Fibroblast of upper back skin (primary cell): ENCODE measurements at regions not wholly inside any gene's neighbourhood (a gene's known extent, or its start where the extent isn't known, plus 50 kb on each side); places are given as distances from the start of the nearest gene placed in this dataset.
A peak's percentile ranks its signal among the peaks of the same experiment; 100 is the strongest.
"Not testable (repeated sequence)": the region's sequence is repeated elsewhere in the genome, so short reads cannot be mapped to it uniquely, and the experiment has no call there.

Source experiments
- DNase-seq: peaks from one replicate; pipeline ENCODE4 v3.0.0-alpha.2; 2013

- no peak for DNase-seq
Measured at GRCh38 chr10:118953598-118954393, 75.7 kb upstream of the NANOS1 start.

GRCh38 chr10:118955531-118955930, 74.0 kb upstream of the NANOS1 start:
- DNase-seq, result no peak

GRCh38 chr10:118955951-118956801, 73.3 kb upstream of the NANOS1 start:
- no peak for DNase-seq

DNA sequence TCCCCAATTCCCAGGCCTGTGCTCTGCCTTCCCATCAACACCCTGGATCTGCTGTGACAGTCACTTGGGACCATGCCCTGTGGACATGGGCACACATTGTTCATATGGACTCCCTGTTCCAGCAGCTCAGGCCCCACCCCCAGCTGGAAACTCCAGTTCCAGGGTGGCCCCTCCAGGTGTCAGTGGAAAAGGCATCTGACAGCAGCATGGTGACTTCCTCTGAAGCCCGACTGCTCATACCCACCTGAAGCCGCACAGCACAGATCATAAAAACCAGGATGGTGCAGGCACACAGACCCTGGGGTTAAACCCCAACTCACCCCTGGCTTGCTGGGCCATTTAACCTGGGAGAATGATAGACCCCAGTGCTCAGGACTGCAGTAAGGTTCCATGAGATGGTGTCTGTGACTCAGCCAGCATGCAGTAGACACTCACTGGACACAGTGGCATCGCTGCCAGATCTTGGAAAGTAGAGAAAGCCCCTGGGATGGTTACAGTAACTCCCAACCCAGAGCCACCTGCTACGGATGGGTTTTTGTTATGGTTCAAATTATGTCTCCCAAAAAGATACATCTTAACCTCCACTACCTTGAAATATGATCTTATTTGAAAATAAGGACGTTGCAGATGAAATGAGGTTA, 72.6 kb upstream of the NANOS1 start:
- no peak for DNase-seq

GRCh38 chr10:118957443-118957825, 72.1 kb upstream of the NANOS1 start:
- no peak for DNase-seq

- DNase-seq, result no peak
Measured at GRCh38 chr10:118957966-118958365, 71.5 kb upstream of the NANOS1 start.

GRCh38 chr10:118958559-118958958, 71.0 kb upstream of the NANOS1 start:
- no peak for DNase-seq

DNA sequence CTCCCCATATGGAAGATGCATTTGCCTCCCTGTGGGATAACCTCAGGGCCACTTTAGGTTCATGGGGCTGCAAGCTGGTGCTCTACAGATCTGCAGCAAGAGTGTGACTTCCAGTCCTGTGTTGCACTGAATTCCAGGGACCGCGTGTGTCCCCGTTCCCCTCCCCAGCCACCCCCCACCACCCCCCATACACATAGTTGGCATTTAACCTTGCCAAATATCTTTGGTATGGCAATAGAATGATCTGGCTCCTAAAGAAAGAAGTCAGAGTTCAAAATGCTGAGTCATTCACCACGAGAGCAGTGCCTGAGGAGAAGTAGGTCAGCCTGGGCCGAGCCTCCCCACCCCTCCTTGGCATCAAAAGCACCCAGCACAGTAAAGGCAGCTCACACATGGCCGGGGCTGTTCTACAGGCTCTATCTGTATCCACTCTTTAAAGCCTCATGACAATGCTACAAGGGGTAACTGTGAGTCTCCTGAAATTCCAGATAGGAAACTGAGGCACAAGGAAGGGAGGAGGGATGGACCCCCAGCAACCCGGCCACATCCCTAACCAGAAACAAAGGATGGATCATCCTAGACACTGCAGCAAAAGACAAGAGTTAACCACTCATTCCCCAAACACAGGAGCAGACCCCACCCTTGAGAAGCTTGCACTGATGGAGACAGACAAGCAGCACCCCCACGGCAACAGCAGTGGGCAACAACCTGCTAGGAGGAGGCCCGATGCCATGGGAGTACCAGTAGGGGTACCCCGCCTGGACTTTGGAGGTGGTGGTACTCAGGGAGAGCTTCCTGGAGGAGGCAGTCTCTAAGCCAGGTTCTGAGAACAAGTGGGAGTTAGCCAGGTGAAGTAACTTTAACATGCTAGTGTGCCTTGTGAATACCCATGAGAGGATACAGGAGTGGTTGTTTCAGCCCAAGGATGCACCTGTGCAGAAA, 70.3 kb upstream of the NANOS1 start:
- DNase-seq, result peak; percentile 56

DNA sequence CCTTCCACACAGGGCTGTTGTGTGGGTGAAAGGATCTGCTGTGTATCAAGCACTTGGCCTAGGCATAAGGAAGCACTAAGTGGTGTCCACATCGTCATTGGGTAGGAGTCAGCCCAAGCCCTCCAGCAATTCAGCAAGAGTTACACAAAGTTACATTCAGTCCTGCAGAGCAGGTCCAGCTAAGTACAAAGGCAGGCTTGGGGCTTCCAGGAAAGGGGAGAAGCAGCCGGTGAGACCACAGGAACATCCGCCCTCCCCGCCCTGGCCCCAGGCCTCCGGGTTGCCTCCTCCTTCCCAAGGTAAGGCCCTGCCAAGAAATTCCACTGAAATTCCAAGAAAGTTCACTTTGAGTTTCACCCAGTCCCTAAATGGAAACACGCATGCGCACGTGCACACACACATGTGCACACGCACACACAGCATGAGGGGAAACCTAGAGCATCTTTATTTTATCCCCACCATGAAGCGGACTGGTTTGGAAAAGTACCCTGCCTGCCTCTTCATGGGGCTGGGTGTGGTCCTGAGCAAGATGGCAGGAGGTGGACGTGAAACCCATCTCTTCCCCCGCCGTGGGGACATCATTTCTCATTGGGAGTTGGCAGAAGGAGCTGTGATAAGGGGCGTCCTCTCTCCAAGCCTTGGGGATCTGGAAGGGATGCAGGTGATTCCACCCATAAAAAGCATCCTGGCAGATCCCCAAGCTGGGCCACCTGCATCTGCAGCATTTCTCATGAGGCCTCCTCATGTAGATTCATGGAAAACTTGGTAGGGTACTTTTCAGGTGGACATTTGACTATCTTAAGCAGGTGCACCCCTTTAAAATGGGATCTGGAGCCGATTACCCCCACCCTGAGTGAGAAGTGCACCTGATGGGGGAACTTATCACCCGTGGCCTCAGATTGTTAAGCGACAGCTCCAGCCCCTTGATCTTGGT, 69.1 kb upstream of the NANOS1 start:
- DNase-seq, result peak; percentile 44

GRCh38 chr10:118961436-118961835, 68.1 kb upstream of the NANOS1 start:
- DNase-seq, result no peak

- DNase-seq, result not testable (repeated sequence)
Measured at GRCh38 chr10:118962331-118962868, 67.1 kb upstream of the NANOS1 start.

- no peak for DNase-seq
Measured at GRCh38 chr10:118963341-118963740, 66.2 kb upstream of the NANOS1 start.

GRCh38 chr10:118963933-118964332, 65.6 kb upstream of the NANOS1 start:
- DNase-seq, result no peak

DNA sequence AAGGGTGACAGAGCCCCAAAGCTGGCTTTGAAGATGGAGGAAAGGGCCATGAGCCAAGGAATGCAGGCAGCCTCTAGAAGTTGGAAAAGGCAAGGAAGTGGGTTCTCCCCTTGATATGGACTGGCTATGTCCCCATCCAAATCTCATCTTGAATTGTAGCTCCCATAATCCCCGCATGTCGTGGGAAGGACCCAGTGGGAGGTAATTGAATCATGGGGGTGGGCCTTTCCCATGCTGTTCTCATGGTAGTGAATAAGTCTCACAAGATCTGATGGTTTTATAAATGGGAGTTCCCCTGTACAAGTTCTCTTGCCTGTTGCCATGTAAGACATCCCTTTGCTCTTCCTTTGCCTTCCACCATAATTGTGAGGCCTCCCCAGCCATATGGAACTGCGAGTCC, 65.0 kb upstream of the NANOS1 start:
- not testable (repeated sequence) for DNase-seq

GRCh38 chr10:118965096-118965495, 64.4 kb upstream of the NANOS1 start:
- no peak for DNase-seq

DNA sequence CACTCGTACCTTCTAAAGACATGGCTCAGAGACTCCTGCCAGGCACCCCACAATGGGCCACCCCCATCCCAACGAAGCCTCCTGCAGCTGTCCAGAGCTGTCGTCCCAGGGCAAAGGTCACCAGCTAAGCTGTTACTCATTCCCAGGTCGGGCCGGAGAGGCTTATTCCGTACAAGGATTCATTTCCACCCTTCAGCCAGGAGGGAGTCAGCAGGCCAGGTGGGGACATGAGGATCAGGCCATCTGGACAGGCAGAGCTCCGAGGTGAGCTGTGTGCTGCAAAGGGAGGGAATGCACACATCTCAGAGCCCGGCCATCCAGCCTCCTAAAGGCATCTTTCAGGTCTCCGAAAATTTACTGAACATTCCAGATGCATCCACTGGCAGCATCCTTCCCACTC, 63.9 kb upstream of the NANOS1 start:
- DNase-seq, result no peak

DNA sequence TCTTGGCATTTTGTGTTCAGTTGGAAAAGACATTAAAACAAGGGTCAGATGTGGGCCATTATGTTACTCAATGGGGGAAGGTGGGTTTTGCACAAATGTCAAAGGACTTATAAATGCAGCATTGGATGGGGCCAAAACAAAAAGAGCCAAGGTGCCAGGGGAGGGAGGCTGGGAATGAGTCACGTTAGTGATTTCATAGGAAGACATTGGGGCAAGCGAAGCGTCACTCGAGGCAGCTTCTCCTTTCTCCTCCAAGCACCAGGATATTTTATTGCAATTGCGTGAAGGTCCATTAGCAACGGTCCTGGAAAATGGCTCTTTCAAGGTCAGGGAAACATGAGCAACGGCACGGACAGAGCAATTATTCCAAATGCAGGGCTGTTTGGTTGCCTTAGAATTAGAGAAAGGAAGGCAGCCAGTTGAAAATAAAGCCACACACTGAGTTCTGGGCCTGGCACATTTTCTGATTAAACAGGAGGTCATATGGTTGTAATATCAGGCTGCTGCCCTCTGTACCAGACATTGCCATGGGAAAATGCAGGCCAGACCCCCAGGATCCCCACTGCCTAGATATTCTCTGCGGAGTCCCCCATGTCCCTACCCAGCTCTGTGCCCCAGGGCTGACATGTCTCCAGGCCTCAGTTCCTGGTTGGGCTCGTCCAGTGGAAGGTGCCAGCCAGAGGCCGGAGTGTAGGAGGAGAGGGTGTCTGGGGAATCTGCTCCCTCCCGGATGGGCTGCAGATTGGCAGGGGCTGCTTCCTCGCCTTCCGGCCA, 63.3 kb upstream of the NANOS1 start:
- DNase-seq, result no peak

DNA sequence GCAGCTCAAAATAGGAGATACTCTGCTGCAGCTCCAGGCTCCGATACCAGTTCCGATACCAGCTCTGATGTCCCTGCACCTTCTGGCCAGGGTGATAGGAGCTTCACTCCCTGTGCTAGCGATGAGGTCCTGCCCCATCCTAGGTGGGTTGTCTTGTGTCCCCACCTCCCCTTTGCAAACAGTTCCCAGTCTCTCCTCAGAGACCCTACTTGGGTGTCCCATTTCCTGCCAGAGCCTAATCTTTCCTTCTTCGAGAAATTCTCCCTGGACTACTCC, 62.7 kb upstream of the NANOS1 start:
- no peak for DNase-seq

DNA sequence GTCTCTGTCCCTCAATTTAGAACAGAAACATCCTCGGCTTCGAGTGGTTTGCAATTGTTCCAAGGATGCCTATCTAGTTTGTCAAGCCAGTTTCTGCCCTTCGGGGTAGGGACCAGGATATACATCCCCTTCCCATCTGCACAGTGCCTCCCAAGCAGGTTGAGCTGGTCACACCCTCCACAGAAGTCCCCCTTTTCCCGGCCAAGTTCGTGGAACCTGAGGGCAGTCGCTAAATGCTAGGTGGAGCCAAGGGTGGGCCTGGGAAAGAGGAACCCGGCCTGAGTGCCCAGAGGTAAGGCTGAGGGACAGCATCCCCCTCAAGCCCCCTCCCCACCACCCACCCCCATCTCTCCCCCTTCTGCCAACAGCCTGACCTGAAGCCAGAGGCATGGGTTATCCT, 62.4 kb upstream of the NANOS1 start:
- DNase-seq, result no peak

- DNase-seq, result no peak
Measured at GRCh38 chr10:118968060-118968459, 61.5 kb upstream of the NANOS1 start.

DNA sequence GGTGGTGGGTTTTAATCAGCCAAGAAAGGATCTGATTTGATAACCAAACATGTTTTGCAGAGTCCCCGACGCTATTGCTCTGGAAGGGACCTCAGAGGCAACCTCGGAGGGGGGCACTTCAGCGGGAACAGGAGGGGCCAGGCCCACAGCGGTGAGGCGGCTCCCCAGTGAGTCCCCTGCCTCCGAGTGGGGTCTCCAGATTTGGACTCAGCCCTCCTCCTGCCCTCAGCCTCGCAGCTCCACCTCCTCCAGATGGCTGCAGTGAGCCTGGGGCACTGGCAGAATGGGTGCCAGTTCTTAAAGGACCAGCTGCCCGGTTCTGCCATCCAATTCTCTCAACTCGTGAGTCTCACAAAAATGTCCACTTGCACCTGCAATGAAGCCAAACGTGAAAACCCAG, 61.0 kb upstream of the NANOS1 start:
- no peak for DNase-seq
